Activated gamma-delta T cell treated with Interleukin-2 at 50 U/mL for 16 hours (primary cell): ENCODE measurements at regions not wholly inside any gene's neighbourhood (a gene's known extent, or its start where the extent isn't known, plus 50 kb on each side); places are given as distances from the start of the nearest gene placed in this dataset.

Source experiments
- DNase-seq: peaks from one replicate; pipeline ENCODE4 v3.0.0-alpha.2; 2020

DNA sequence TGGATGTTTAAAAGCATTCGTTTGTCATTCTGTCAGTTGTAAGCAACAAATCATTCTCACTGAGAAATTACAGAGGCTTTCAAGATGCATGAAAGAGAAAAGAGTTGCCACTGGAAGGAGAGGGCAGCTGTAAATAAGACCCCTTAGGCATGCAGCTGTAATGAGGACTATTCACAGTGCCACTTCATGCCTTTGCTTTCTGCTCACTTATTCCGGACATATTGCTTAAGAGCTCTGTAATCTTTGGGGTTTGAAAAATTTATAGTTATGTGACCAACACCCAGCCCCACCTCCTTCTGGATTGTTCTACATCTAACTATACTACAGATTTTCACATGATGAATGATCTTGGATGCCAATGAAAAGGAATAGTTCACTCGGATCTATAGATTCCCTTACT lies 194.8 kb upstream of the DCN start:
- no peak for DNase-seq

DNA sequence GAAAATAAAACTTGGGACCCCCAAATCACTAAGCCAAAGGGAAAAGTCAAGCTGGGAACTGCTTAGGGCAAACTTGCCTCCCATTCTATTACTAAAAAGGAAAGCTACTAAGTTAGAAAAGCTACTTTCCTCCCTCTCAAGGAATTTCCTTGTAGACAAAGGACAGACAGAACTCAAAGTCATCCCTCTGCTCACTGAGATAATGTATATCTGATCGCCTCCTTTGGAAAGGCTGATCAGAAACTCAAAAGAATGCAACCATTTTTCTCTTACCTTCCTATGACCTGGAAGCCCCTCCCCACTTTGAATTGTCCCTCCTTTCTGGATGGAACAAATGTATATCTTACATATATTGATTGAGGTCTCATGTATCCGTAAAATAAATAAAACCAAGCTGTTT lies 190.5 kb upstream of the DCN start:
- no peak for DNase-seq

DNA sequence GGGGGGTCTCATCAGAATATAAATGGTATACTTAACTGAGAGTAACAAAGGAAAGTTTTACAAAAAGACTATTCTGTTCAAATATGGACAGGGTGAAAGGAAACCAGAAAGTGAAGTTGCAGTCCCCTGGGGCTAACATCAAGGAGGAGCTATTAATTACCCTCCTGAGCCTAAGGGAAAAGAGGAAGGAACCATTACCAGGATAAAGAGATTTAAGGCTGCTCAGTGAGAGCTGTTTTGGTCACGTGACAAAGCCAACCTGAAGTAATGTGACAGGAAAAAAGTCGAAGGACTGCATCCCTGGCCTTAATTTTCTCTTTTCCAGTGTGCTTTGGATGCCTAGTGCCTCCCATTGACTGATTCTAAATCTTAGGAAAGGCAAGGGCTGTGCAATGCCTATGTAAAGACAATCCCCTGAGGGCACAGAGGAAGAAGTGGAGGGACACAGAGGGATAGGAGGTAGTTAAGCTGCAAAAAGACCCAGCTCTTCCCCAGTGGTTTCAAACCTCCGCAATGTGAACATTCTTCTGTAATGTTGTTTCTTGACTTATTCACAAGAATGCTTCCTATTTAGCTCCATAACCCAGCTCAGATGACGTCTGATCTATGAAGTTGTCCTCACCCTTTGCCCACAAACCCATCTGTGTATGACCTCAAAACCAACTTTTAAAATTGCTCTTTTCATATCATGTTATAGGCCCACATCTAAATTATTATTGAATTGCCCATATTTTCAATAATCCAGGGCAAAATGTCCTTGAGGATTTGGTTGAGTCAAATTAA lies 187.7 kb upstream of the DCN start:
- no peak for DNase-seq

DNA sequence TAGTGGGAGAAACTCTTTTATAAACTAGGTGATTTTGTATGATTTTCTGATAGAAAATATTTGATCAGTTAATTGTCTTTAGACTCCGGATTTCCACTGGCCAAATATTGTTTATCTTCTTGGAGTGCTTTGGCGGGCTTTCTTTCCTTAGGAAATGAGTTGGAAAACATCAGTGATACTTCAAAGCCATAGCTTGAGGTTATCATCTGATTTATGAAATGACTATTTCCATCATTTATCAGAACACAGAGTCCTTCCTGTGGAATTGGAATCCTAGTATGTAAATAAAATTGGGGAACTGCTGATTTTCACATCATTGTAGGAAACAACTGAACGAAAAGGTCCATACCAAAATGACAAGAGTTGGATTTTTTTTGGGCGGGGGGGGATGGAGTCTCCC lies 186.0 kb upstream of the DCN start:
- no peak for DNase-seq

DNA sequence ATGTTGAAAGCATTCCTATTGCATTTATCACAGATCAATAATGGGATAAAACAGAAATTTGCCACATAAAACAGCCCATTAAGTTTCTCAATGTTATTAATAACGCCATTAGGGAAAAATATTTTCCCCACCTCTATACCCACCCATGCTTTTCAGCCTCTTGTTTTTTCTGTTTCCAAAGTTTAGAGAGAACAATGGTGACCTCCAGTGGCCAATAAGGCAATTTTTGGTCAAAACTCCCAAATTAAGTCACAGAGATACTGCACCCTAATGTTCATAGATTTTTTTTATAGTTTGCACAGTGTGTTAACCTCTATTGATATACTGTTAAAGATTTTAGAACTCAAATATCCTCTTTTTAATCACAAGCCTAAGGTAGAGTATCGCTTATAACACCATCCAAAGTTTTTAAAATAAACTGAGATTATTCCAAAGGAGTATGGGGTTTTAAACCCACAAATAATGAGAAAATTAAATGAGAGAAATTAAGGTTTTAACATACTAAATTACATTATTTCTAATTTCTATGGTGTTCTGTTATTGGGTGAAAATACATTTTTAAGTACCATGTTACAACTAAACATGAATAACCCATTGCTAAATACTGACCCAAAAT lies 184.7 kb upstream of the DCN start:
- no peak for DNase-seq

DNA sequence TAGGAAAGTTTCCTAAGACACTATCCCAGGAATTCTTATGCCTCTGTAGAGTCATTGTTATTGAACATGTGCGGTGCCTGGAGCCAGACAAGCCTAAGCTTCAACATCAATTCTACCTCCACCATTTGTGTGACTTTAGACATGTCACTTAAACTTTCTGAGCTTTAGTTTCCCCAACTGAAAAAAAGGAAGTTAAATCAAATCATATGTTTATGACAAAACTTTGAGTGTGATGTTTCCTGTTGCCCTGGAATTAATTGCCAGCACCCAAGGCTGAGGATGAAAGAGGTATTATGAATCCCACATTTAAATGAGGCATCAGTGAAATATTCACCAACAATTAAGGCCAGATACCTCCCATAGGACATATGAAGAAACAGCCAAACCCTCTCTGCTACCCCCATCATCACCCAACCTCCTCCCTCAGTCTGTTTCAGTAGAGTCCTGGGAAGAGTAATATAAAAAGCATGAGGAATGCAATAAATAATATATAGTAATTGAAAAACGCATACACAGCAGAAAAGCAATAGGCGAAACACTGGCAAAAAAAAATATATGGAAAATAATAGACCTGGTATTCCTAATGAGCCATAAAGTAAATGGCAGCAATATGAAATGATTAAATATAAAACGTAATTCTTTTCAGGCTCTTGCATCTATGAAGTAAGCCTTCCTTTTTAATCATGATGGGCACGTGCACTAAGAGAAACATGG lies 182.0 kb upstream of the DCN start:
- no peak for DNase-seq

DNA sequence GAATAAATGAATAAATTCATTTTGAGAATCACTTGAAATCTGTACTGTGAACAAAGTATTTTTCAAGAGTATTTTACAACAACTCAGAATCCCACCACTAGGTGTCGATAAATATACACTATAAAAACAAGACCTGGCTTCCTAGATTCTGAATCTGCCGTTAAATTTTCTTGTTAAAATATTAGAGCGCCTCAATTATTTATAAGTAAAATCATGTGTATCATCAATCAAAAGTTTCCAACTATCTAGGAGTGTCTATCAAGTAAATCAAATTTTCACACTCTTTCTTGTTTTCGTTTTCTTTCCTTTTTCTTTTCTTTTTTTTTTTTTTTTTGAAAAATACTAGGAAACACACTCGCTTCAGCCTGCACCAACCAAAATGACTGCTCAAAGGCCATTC lies 179.2 kb upstream of the DCN start:
- no peak for DNase-seq

DNA sequence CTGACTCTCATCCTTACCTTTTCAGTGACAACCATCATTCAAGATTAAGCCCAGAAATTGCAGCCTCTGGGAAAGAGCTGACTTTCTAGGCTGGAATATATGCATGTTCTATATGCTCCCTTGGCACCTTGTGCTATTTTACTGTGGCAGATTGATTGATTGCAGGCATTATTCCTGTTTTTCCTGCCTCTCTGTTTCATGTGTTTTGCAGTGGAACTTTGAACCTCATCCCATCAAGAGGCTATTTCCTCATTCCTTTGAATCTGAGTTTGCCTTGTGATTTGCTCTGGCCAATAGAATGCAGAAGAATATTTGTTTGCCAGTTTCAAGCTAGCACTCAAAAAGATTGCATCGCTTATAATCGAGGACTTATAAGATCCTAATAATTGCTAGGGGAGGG lies 174.8 kb upstream of the DCN start:
- DNase-seq = no peak

DNA sequence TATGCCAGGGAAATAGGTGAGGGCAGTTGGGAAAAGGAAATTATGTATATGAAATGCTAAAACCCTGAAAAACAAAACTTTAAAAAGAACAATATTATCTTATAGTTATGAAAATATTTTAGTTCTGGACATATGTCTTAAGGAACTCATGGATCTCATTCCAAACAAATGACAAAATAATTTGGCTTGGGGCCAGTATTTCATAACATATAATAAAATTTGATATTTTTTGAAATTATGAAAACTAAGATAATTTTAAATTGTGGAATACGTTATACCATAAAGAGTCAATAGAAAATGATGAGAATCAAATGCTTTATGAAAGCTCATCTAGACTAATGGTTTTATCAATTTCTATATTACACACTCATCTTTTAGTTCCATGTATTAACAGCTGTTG lies 173.8 kb upstream of the DCN start:
- DNase-seq = no peak

DNA sequence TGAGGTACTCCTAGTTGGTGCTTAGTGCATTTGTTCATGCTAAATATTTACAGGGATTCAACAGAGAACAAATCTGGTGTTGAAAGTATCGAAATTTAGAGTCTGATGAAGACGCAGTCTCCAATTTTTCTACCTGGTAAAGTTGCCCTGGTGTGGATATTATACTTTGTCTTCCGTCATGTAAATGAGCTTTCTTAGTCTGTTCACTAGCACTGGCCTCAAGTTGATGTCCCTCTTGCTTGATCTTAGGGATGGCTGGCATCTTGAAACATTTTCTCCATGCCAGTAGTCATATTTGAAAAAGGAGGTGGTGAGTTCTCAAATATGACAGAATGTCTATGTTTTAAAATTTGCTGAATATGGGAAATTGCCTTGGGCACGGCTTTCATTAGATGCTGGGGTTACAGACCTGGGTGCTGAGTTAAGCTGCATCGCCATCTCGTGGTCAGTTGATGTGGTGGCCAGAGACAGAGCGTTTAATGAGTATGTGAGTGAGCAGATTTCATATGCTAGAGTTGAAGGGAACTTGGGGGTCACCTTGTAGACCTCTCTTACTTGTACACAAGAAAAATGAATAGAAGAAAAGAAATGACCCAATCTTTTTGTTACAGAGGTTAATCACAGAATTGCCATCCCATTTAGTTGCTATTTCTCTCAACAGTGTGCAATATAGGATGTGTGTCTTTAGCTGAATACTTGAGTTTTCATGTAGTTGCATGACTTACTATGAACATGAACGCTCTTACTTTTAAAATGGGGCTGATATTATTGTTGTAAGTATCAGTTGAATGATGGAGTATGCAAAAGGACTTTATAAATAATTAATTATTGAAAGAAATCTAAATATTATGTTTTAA lies 172.8 kb upstream of the DCN start:
- peak; percentile 22 for DNase-seq

DNA sequence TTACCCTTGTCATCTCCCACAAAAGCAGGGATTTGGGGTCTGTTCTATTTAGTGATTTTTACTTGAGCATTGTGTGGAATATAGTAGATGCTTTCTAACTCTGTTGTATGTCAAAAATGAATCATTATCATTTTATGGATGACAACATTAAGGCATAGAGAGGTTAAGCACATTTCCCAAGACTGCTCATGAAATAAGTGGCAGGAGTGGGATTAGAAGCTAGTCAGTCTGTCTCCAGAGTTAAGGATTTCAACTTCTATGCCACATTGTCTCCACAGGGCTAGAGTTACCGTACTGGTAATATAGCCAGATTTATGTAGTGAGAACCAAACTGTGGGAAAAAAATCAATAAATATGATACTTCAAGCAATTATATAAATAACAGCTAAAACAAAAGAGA lies 170.6 kb upstream of the DCN start:
- no peak for DNase-seq

DNA sequence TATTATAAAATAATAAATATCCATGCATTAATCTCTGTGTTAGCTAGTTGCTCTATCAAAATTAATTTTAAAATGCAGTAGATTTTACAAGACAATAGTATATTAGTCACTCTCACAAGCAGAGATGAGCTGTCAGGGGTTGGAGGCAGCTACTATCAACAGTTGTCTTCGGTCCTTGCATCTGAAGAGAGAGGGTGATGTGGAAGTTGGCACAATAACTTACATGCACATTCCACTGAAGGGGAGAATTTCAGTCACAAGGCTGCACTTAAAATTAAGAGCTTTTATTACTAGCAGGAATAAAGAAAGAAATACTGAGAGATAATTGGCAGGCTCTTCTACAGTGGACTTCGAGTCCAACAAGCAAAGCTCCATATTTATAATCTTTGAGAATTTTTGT lies 166.9 kb upstream of the DCN start:
- no peak for DNase-seq

DNA sequence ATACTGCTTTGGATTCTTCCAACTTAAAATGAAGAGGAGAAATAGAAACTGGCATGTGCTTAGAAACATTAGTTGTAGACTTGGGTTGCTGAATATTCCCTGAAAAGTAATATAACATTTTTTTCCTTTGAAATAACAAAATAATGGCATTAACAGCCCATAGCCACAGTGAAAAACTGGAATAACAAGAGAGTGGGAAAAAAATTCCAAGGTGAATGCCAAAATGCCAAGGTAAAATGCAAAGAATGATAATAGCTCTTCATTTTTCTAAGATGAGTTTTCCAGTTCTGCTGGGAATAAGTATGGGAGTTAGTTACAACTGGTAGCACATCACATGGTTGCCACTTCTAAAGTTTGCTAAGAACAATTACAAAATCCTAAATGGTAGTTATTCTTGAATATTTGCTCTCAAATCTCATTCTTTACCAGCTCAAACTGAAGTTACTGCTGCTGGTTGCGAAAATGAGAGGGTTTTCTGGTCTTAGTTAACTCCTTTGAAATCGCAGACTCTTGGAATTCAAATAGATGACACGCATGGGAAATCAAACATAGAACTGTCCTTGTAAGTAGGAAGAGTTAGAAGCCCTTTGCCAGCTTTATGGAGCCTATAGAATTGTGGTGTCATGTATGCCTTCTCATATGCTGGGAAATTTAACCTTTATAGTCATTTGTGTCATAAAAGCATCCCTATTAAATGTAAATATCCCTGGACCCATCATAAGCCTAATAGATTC lies 165.0 kb upstream of the DCN start:
- DNase-seq = no peak

DNA sequence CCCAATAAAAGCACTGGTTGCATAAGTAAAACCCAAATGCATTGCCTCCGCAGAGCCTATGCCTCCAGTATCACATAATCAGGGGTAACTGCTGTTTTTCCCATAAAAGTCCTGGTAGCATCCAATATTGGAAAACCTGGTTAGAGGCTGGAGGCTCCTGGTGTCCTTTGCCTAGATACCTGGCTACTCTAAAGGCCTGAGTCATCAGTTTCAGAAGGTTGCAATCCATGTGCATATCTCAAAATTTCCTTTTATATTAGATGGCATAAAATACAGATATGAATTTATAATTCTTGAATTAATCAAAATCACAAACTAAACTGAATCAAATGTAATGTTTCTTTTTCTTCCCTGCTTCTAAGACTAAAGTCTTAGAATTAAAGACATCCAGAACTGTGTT lies 164.2 kb upstream of the DCN start:
- DNase-seq = no peak

DNA sequence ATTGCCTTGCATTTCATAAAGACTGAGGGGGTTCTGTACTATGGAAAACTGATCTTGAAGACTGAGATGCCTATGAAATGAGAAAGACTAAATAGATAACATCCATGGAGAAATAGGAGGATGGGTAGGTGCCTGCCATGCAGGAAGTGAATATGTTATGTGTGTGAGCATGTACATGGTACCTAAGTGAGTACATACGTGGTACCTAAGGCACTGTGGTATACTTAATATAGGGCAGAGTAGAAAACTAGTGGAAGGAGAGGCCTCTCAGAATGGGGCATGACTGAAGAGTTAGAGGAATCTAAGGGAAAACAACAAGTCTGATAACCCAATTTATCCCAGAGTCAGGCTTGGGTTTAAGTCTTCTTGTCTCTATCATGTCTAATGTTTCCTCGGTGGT lies 161.8 kb upstream of the DCN start:
- DNase-seq = no peak

DNA sequence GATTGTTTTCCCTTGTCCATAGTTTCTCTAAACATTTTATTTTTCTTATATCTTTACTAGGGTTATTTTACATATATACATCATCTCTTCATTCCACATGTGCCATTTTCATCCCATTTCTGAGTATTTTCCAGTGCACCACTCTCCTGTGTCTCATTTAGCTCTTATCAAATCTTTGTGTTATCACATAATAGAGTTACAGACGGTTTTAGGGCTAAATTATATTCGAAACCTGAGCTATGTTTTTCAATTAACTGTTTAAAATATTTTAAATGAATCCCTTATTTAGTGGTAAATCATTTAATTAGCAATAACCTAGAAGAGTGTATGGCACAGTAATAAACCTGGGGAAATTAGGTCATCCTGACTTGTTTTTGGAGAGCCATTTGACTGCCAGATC lies 160.4 kb upstream of the DCN start:
- DNase-seq = no peak

DNA sequence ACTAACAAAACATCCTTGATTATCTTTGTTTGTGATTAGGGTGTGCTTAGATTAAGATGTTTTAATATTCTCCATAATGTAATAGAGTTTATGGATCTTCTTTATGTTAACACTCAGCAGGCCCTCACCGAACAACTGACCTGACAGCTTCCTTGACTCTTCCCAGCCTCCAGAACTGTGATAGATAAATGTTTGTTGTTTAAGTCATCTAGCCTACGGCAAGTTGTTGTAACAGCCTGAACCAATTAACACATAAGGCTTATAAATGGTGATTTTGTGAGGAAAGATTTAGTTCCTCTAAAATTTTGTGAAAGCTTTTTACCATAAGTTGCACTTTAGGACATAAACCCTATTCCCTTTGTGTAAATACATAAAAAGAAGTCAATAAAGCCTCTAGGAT lies 156.5 kb upstream of the DCN start:
- no peak for DNase-seq

DNA sequence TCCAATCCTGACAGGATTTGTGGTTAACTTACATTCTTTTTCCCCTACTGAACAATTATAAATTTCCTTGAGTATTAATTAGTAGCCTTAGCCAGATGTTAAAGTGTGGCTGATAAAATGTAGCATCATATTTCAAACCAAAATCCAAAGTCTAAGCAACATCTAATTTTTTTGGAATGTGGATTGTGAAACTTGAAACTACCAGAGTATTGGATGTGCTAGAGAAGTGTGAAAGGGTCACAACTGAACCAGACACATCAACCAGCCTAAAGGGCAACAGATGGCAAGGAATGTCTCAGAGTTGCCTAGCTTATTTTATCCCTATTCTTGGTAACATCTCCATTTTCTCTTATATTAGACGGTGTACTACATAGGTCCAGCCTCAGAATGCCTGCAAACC lies 153.1 kb upstream of the DCN start:
- no peak for DNase-seq

DNA sequence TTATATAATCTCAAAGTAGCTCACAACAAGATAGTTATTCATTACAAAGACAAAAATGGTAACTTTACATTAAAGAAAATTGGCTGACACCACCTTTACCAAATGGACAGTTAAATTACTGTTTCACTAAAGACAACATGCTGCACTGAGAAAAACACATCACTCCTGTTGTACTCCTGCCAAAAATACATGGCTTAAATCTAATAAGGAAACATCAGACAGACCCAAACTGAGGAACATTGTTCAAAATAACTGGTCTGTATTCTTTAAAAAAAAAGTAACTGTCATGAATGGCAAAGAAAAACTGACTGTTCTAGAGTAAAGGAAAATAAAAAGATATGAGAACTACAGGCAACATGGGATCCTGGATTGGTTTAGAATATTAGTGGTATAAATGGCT lies 151.3 kb upstream of the DCN start:
- DNase-seq = no peak

DNA sequence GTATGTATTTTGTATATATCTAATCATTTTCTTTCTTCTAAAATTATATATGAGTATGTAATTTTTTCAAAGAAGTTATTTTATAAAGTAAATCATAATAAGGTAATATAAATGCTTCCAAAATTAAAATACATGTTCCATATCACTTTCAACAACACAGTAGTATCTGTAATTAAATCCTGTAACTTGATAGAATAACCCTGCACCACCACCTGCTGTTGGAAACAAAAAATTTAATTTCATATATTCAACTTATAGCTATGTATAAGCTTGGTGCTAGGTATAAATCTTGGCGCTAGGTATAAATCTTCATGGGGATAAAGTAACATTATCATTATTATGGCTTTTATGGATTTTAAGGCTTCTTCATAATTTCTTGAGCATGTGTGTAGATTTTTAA lies 149.7 kb upstream of the DCN start:
- no peak for DNase-seq

DNA sequence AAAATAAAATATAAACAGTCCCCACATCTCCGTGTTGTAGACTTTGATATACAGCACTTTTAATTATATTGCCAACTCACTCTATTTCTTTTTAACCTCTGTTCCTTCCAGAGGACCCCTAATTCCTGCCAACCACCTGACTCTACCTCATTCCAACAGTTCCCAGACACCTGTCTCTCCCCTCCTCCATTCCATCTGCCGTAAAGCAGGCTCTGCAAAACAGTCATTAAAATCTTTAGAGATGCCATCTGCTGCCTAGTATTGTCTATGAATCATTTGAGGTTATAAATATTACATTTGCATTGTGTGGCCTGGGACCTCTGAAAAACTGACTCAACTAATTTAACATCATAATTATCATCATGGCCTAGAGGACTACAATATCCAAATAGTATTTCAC lies 148.8 kb upstream of the DCN start:
- DNase-seq = no peak

DNA sequence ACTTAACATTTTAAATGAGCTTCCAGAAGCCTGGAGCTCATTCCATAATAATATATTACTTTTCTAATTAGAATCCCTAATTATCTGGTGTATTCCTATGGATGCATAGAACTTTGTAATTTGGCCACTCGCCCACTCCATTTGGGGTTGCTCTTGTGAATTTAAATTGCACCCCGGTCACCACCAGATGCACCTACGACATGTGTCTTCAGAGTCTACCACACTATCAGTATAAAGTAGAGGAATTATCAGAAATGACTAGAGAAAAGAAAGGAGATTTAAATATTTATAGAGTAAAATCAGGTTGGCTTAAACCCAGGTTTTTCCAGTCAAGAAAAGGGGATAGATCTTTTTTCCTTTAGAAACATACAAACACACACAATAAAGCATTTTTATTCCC lies 145.8 kb upstream of the DCN start:
- no peak for DNase-seq

DNA sequence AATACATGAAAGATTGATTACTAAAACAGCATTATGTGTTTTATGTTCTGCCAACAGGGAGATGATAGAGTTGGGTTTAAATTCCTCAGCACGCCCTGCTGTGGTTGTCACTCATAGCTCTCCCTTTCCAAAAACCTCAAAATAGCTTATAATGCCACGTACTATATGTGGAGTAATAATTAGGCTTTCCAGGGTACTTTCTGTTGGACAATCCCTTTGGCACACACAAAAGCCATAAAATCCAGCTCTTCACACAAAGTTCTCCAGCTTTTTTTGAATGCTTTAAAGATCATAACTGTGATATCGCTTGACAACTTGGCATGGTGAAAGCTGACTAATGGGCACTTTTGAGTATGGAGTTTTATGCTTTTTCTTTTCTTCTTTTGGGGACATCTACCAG lies 145.3 kb upstream of the DCN start:
- no peak for DNase-seq
